GDM1 (cell line): ENCODE measurements at regions not wholly inside any gene's neighbourhood (a gene's known extent, or its start where the extent isn't known, plus 50 kb on each side); places are given as distances from the start of the nearest gene placed in this dataset.

Experiments used
- DNase-seq: peaks from one replicate; lab custom pipeline; 2025; lab: John Stamatoyannopoulos, UW

- DNase-seq: no peak
These were observed 287.1 kb upstream of the AJAP1 start for GRCh38 chr1:4367230-4367777.

GRCh38 chr1:4369335-4369734 is 285.1 kb upstream of the AJAP1 start:
- DNase-seq: no peak

DNA sequence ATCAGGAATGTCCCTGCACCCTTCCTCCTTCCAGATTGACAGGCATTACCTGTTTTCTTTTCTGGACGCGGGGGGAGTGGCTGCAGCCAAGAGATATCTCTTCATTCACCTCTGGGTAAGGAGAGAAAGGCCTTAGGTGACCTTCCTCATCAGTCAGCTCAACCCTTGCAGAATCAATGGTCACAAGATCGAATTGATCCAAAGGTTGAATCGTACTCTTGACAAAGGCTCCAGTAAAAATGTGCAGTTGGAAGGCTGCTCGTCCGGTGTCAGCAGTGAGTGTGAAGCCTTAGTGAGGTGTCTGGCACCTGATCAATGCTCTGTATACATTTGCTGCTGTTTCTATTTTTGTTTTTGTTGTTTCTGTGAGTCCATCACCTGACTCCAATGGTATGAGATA is 282.6 kb upstream of the AJAP1 start:
- no peak for DNase-seq

DNA sequence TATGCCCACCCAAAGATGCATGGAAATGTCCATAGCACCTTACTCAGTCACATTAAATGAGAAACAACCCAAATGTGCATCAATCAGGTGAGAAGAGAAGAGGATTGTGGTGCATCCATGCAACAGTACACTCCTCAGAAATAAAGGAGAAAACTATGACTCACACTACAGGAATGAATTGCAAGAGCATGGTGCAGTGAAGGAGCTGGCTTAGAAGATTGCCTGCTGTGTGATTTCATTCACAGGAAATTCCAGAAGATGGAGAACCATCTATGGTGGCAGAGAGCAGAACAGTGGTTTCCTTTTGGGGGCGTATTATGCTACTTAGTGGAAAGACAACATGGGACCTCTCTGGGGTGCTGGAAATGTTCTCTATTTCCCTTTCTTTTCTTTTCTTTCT is 278.6 kb upstream of the AJAP1 start:
- DNase-seq: no peak

DNA sequence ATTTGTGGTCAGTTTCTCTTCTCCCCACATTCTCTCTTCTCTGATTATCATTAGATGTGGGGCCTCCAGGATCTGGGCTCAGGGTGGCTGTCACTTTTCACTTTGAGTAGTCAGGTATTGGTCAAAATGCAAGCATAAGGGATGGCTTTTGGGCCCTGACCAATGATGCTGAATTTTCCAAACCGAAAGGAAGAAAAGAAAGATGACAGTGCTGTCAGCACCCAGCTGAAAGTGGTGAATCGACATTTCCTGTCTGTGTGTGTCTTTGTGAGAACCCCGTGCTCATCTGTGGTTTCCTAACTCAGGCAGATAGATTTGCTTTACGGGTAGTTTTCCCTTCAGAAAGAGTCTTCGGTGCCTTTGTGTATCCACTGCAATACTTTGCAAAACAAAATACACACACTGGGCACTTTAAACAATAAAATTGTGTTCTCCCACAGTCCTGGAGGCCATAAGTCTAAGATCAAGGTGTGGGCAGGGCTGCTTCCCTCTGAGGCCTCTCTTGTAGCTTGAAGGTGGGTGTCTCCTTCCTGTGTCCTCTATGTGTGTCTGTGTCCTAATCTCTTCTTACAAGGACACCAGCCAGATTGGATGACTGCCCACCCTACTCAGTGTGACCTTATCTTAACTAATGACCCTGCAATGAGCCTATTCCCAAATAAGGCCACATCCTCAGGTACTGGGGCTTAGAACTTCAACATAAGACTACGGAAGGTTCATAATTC is 274.8 kb upstream of the AJAP1 start:
- no peak for DNase-seq

GRCh38 chr1:4380564-4381168 is 273.7 kb upstream of the AJAP1 start:
- no peak for DNase-seq

DNA sequence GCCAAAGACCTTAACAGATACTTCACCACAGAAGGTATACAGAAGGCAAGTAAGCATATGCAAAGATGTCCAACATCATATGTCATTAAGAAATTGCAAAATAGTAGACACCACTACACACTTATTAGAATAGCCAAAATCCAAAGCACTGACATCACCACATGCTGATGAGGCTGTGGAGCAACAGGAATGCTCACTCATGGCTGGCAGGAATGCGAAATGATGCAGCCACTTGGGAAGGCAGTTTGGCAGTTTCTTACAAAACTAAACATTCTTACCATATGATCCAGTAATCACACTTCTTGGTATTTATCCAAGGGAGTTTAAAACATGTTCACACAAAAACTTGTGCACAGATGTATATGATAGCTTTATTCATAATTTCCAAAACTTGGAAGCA is 261.2 kb upstream of the AJAP1 start:
- DNase-seq: no peak

GRCh38 chr1:4394366-4394765 is 260.0 kb upstream of the AJAP1 start:
- DNase-seq: no peak

GRCh38 chr1:4395158-4395557 is 259.3 kb upstream of the AJAP1 start:
- no peak for DNase-seq

GRCh38 chr1:4395676-4396075 is 258.7 kb upstream of the AJAP1 start:
- no peak for DNase-seq

- no peak for DNase-seq
These were observed 257.9 kb upstream of the AJAP1 start for GRCh38 chr1:4396551-4396950.

GRCh38 chr1:4397196-4397595 is 257.2 kb upstream of the AJAP1 start:
- no peak for DNase-seq

DNA sequence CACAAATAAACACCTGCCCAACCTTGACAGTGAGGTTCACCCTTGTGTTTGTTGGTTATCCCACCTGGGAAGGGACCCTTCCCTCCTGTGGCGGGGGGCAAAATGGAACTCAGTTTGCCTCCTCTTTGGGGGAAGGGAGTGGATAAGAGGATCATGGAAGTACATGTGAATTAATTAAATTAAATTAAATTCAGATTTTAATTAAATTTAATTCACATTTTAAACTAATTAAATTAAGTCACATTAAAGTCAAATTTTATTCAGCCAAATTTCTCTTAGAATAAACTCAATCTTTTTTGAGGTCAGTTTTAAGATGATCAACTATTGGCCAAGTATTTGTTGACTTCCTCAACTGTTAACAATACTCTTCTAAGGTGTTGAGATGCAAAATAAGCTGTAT is 252.4 kb upstream of the AJAP1 start:
- DNase-seq: no peak

- DNase-seq: no peak
These were observed 249.4 kb upstream of the AJAP1 start for GRCh38 chr1:4404854-4405590.

DNA sequence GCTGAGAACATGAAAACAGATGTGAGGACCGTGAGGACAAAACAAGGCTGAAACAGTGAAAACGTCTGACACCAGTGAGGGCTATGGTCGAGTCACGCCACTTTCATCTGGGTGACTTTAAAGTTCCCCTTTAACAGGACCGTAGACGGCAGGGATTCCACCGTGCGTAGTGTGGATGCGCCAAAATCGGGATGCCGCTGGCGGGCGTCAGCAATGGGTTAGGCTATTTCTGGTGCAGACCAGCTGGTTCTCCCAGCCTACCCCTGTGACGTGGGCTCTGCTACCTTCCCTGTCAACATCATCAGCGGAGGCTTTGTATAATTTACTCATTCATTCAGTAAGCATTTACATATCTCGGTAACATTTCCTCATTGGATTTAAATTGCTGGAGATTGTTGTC is 246.6 kb upstream of the AJAP1 start:
- no peak for DNase-seq

GRCh38 chr1:4408380-4408779 is 246.0 kb upstream of the AJAP1 start:
- no peak for DNase-seq

- no peak for DNase-seq
These were observed 242.5 kb upstream of the AJAP1 start for GRCh38 chr1:4411862-4412261.

GRCh38 chr1:4415476-4415875 is 238.9 kb upstream of the AJAP1 start:
- DNase-seq: no peak

DNA sequence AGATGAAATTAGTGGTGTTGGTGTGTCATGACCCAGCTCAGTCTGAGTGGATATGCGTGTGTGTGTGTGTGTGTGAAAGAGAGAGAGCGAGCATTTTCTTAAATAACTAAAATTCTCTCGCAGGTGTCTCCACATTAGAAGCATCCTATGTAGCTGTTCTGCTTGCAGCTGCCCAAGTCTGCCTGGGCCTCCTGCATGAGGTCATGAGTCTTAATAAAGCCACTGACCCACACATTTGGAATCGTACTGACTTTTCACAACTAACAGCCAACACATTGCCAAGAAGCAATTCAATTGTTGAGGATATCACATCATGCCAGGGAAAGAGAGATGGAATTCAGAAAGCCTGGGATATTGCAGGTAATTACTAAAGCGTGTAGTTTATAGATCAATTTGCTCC is 238.2 kb upstream of the AJAP1 start:
- DNase-seq: no peak

GRCh38 chr1:4418021-4418420 is 236.4 kb upstream of the AJAP1 start:
- no peak for DNase-seq

- no peak for DNase-seq
These were observed 232.4 kb upstream of the AJAP1 start for GRCh38 chr1:4421986-4422385.

GRCh38 chr1:4422504-4423289 is 231.7 kb upstream of the AJAP1 start:
- no peak for DNase-seq
